K562 (cell line): ENCODE measurements at regions not wholly inside any gene's neighbourhood (a gene's known extent, or its start where the extent isn't known, plus 50 kb on each side); places are given as distances from the start of the nearest gene placed in this dataset.

Experiments used
- DPF2 ChIP-seq: fragments of 450-650 bp; IDR thresholded peaks from 2 replicates; pipeline ENCODE4 v1.6.1; 2016
- ETV6 ChIP-seq, 3 experiments: fragments of 150-350 bp in 1 of 3; sonication (generic) in 1 of 3; formaldehyde crosslinking in 1 of 3; IDR thresholded peaks; 2 replicates each; pipeline versions ENCODE4 v1.6.1 to v1.8.0; 2014 to 2022; ENCODE audit warnings: borderline replicate concordance in 2 of 3, low read depth in 2 of 3, antibody characterized with exemption in 1 of 3, low read length in 1 of 3, mild to moderate bottlenecking in 1 of 3, missing genetic modification reagents in 1 of 3
- FOXJ3 ChIP-seq: sonication (generic); formaldehyde crosslinking; IDR thresholded peaks from 2 replicates; pipeline ENCODE4 v1.4.0; 2020; ENCODE audit warnings: mild to moderate bottlenecking, missing genetic modification reagents
- HDAC2 ChIP-seq: fragments of 450-650 bp; IDR thresholded peaks from 2 replicates; pipeline ENCODE4 v1.6.1; 2016; ENCODE audit warnings: mild to moderate bottlenecking
- NR2C2 ChIP-seq, 2 experiments: fragments of 200-800 bp in 1 of 2; sonication (Bioruptor generic) in 1 of 2; sonication (generic) in 1 of 2; formaldehyde crosslinking in 1 of 2; IDR thresholded peaks; 2 replicates each; pipeline versions ENCODE4 v1.6.1 to v1.8.0; 2016 to 2022; ENCODE audit warnings: mild to moderate bottlenecking in 1 of 2, missing compliant biosample characterization in 1 of 2, missing genetic modification characterization in 1 of 2, missing genetic modification reagents in 1 of 2
- POLR3G ChIP-seq: IDR thresholded peaks from 2 replicates; pipeline ENCODE4 v1.6.1; 2011; ENCODE audit not compliant: insufficient read length, insufficient replicate concordance; ENCODE audit errors: extremely low read depth
- ZNF121 ChIP-seq: sonication (generic); formaldehyde crosslinking; conservative IDR thresholded peaks from 2 replicates; pipeline ENCODE4 v1.8.0; 2022; ENCODE audit warnings: missing genetic modification reagents
- TF ChIP-seq, protein P1 (sequence below): sonication (generic); formaldehyde crosslinking; IDR thresholded peaks from 2 replicates; pipeline ENCODE4 v1.4.0; 2020; ENCODE audit warnings: mild to moderate bottlenecking, missing genetic modification reagents
- TF ChIP-seq, protein P2 (sequence below): sonication (generic); formaldehyde crosslinking; IDR thresholded peaks from 2 replicates; pipeline ENCODE4 v1.5.0; 2020; ENCODE audit warnings: missing genetic modification reagents
- TF ChIP-seq, protein P3 (sequence below), 2 experiments: fragments of 450-650 bp in 1 of 2; sonication (generic) in 1 of 2; formaldehyde crosslinking; conservative IDR thresholded peaks; 2 replicates each; pipeline versions ENCODE4 v1.4.0 to v1.8.1; 2020 to 2022; ENCODE audit warnings: mild to moderate bottlenecking in 1 of 2, missing genetic modification reagents in 1 of 2
- TF ChIP-seq, protein P4 (sequence below): fragments of 450-650 bp; formaldehyde crosslinking; IDR thresholded peaks from 2 replicates; pipeline ENCODE4 v1.4.0; 2022; ENCODE audit warnings: missing genetic modification characterization
- TF ChIP-seq, protein P5 (sequence below): fragments of 450-650 bp; IDR thresholded peaks from 2 replicates; pipeline ENCODE4 v1.6.1; 2016; ENCODE audit warnings: borderline replicate concordance
- TF ChIP-seq, protein P6 (sequence below), 3 experiments: IDR thresholded peaks in 2 of 3; conservative IDR thresholded peaks in 1 of 3; 2 replicates each; pipeline ENCODE4 v1.5.1; 2011 to 2012; ENCODE audit warnings: low read length in 3 of 3, mild to moderate bottlenecking in 3 of 3, control low read depth in 2 of 3, improper control_type of control experiment in 1 of 3, inconsistent platforms in 1 of 3, low read depth in 1 of 3, mixed read lengths in 1 of 3, moderate library complexity in 1 of 3; ENCODE audit not compliant: insufficient read depth in 2 of 3

DNA sequence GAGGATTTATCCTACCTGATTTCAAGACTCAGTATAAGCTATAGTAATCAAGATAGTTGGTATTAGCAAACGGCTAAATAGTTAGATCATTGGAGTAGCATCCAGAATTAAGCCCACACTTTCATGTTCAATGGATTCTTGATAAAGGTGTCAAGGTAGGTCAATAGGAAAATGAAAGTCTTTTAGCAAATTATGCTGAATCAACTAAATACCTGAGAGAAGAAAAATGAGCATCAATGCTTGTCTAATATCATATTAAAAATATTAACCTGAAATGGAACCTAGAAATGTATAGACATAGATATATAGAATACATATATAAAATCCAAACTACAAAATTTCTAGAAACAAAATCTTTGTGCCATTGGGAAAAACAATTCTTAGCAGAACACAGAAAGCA, 685.6 kb downstream of the DTWD2 start:
- TF ChIP-seq, protein P1, sequence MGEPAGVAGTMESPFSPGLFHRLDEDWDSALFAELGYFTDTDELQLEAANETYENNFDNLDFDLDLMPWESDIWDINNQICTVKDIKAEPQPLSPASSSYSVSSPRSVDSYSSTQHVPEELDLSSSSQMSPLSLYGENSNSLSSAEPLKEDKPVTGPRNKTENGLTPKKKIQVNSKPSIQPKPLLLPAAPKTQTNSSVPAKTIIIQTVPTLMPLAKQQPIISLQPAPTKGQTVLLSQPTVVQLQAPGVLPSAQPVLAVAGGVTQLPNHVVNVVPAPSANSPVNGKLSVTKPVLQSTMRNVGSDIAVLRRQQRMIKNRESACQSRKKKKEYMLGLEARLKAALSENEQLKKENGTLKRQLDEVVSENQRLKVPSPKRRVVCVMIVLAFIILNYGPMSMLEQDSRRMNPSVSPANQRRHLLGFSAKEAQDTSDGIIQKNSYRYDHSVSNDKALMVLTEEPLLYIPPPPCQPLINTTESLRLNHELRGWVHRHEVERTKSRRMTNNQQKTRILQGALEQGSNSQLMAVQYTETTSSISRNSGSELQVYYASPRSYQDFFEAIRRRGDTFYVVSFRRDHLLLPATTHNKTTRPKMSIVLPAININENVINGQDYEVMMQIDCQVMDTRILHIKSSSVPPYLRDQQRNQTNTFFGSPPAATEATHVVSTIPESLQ (CRISPR knock-in tag): no peak
- TF ChIP-seq, protein P2, sequence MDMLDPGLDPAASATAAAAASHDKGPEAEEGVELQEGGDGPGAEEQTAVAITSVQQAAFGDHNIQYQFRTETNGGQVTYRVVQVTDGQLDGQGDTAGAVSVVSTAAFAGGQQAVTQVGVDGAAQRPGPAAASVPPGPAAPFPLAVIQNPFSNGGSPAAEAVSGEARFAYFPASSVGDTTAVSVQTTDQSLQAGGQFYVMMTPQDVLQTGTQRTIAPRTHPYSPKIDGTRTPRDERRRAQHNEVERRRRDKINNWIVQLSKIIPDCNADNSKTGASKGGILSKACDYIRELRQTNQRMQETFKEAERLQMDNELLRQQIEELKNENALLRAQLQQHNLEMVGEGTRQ (CRISPR knock-in tag): no peak
- TF ChIP-seq FOXJ3 (no peak), ETV6 (IDR thresholded peaks at IDR 0.05; ENCODE audit: borderline replicate concordance in 1 of 2, low read depth in 2 of 2, low read length in 1 of 2) (no peak), ETV6 (CRISPR knock-in tag; IDR thresholded peaks at IDR 0.05; ENCODE audit: borderline replicate concordance) (no peak), DPF2 (no peak), ZNF121 (CRISPR knock-in tag) (no peak), NR2C2 (CRISPR knock-in tag; IDR thresholded peaks at IDR 0.05) (no peak), NR2C2 (tag; IDR thresholded peaks at IDR 0.05) (no peak), HDAC2 (no peak), POLR3G (no peak)
- TF ChIP-seq, protein P3, sequence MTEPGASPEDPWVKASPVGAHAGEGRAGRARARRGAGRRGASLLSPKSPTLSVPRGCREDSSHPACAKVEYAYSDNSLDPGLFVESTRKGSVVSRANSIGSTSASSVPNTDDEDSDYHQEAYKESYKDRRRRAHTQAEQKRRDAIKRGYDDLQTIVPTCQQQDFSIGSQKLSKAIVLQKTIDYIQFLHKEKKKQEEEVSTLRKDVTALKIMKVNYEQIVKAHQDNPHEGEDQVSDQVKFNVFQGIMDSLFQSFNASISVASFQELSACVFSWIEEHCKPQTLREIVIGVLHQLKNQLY (CRISPR knock-in tag; conservative IDR thresholded peaks at IDR 0.05): no peak
- TF ChIP-seq, protein P4, sequence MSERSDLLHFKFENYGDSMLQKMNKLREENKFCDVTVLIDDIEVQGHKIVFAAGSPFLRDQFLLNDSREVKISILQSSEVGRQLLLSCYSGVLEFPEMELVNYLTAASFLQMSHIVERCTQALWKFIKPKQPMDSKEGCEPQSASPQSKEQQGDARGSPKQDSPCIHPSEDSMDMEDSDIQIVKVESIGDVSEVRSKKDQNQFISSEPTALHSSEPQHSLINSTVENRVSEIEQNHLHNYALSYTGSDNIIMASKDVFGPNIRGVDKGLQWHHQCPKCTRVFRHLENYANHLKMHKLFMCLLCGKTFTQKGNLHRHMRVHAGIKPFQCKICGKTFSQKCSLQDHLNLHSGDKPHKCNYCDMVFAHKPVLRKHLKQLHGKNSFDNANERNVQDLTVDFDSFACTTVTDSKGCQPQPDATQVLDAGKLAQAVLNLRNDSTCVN (CRISPR knock-in tag): no peak
- TF ChIP-seq, protein P5, sequence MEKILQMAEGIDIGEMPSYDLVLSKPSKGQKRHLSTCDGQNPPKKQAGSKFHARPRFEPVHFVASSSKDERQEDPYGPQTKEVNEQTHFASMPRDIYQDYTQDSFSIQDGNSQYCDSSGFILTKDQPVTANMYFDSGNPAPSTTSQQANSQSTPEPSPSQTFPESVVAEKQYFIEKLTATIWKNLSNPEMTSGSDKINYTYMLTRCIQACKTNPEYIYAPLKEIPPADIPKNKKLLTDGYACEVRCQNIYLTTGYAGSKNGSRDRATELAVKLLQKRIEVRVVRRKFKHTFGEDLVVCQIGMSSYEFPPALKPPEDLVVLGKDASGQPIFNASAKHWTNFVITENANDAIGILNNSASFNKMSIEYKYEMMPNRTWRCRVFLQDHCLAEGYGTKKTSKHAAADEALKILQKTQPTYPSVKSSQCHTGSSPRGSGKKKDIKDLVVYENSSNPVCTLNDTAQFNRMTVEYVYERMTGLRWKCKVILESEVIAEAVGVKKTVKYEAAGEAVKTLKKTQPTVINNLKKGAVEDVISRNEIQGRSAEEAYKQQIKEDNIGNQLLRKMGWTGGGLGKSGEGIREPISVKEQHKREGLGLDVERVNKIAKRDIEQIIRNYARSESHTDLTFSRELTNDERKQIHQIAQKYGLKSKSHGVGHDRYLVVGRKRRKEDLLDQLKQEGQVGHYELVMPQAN: no peak
- TF ChIP-seq, protein P6, sequence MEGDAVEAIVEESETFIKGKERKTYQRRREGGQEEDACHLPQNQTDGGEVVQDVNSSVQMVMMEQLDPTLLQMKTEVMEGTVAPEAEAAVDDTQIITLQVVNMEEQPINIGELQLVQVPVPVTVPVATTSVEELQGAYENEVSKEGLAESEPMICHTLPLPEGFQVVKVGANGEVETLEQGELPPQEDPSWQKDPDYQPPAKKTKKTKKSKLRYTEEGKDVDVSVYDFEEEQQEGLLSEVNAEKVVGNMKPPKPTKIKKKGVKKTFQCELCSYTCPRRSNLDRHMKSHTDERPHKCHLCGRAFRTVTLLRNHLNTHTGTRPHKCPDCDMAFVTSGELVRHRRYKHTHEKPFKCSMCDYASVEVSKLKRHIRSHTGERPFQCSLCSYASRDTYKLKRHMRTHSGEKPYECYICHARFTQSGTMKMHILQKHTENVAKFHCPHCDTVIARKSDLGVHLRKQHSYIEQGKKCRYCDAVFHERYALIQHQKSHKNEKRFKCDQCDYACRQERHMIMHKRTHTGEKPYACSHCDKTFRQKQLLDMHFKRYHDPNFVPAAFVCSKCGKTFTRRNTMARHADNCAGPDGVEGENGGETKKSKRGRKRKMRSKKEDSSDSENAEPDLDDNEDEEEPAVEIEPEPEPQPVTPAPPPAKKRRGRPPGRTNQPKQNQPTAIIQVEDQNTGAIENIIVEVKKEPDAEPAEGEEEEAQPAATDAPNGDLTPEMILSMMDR (IDR thresholded peaks at IDR 0.05 in 2 of 3, conservative IDR thresholded peaks at IDR 0.05 in 1 of 3; ENCODE audit: insufficient read depth in 2 of 3, low read depth in 1 of 3, low read length in 3 of 3): no peak
